C4-2B (cell line): ENCODE measurements at regions not wholly inside any gene's neighbourhood (a gene's known extent, or its start where the extent isn't known, plus 50 kb on each side); places are given as distances from the start of the nearest gene placed in this dataset.

ENCODE experiments used
- ZFX ChIP-seq: fragments of 450-650 bp; IDR thresholded peaks from 2 replicates; pipeline ENCODE4 v1.6.1; 2017
- TF ChIP-seq, protein P1 (sequence below): fragments of 450-650 bp; conservative IDR thresholded peaks from 2 replicates; pipeline ENCODE4 v1.5.1; 2017; ENCODE audit warnings: mild to moderate bottlenecking

- TF ChIP-seq, protein P1, sequence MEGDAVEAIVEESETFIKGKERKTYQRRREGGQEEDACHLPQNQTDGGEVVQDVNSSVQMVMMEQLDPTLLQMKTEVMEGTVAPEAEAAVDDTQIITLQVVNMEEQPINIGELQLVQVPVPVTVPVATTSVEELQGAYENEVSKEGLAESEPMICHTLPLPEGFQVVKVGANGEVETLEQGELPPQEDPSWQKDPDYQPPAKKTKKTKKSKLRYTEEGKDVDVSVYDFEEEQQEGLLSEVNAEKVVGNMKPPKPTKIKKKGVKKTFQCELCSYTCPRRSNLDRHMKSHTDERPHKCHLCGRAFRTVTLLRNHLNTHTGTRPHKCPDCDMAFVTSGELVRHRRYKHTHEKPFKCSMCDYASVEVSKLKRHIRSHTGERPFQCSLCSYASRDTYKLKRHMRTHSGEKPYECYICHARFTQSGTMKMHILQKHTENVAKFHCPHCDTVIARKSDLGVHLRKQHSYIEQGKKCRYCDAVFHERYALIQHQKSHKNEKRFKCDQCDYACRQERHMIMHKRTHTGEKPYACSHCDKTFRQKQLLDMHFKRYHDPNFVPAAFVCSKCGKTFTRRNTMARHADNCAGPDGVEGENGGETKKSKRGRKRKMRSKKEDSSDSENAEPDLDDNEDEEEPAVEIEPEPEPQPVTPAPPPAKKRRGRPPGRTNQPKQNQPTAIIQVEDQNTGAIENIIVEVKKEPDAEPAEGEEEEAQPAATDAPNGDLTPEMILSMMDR, result no peak
- no peak for TF ChIP-seq ZFX
Measured at GRCh38 chr7:125573126-125573525, 643.5 kb upstream of the POT1 start.
